ENCODE measurements at regions not wholly inside any gene's neighbourhood (a gene's known extent, or its start where the extent isn't known, plus 50 kb on each side); places are given as distances from the start of the nearest gene placed in this dataset.

GRCh38 chr2:190809876-190810525 lies 70.6 kb upstream of the GLS start:
- DNase-seq (ENCODE audit: low spot score) = no peak

- no peak for DNase-seq (ENCODE audit: low spot score)
Observed at GRCh38 chr2:190810981-190811587, 69.5 kb upstream of the GLS start.

- DNase-seq (ENCODE audit: low spot score) = no peak
Observed at GRCh38 chr2:190811811-190812210, 68.8 kb upstream of the GLS start.

- no peak for DNase-seq (ENCODE audit: low spot score)
Observed at GRCh38 chr2:190812506-190813294, 67.9 kb upstream of the GLS start.

- no peak for DNase-seq (ENCODE audit: low spot score)
Observed at GRCh38 chr2:190815226-190815625, 65.4 kb upstream of the GLS start.

- no peak for DNase-seq (ENCODE audit: low spot score)
Observed at GRCh38 chr2:190817082-190817481, 63.5 kb upstream of the GLS start.

- no peak for DNase-seq (ENCODE audit: low spot score)
Observed at GRCh38 chr2:190819840-190820301, 60.8 kb upstream of the GLS start.

GRCh38 chr2:190820416-190820815 lies 60.2 kb upstream of the GLS start:
- DNase-seq (ENCODE audit: low spot score) = no peak

- DNase-seq (ENCODE audit: low spot score) = no peak
Observed at GRCh38 chr2:190822043-190822442, 58.6 kb upstream of the GLS start.

GRCh38 chr2:190827720-190828119 lies 52.9 kb upstream of the GLS start:
- no peak for DNase-seq (ENCODE audit: low spot score)

GRCh38 chr2:190829642-190830041 lies 51.0 kb upstream of the GLS start:
- DNase-seq (ENCODE audit: low spot score) = no peak

Data from activated CD4-positive, alpha-beta T cell treated with anti-CD3 and anti-CD28 coated beads, Interleukin-2, Interleukin-4, amounts not matched to agents 100 ng/mL and 50 ng/mL, durations not matched to agents 16 hours and 8 hours (primary cell).